HG03135 (cell line): ENCODE measurements at regions not wholly inside any gene's neighbourhood (a gene's known extent, or its start where the extent isn't known, plus 50 kb on each side); places are given as distances from the start of the nearest gene placed in this dataset.
"Not testable (repeated sequence)": the region's sequence is repeated elsewhere in the genome, so short reads cannot be mapped to it uniquely, and the experiment has no call there.

Experiments
- ATAC-seq: cut with Tn5 transposase; IDR thresholded peaks from one replicate; pipeline ENCODE4 v1.9.1; 2021; ENCODE audit warnings: mild to moderate bottlenecking, moderate library complexity; ENCODE audit not compliant: unreplicated experiment

DNA sequence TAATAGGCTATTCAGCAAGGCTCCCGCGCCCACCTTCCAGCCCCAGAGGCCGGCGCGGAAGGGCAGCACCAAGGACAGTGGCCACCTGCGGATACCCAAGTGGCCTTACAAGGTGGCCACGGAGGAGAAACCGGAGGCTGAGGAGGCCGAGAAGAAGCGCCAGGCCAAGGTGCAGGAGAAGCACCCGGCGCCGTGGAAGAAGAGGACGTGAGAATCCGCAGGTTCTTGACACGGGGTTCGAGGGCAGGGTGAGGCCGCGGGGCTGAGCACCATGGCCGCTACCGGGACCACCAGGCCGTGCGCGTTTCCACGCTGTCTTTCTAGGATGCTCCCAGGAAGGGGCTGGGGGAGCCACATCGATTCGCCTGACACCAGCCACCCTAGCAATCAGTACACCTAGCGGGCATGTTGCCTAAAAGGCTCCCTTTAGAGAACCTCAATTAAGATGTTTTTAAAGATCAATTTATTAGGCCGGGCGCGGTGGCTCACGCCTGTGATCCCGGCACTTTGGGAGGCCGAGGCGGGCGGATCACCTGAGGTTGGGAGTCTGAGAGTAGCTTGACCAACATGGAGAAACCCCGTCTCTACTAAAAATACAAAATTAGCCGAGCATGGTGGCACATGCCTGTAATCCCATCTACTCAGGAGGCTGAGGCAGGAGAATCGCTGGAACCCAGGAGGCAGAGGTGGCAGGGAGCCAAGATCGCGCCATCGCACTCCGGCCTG, 134.3 kb upstream of the OR4C13 start:
- ATAC-seq, result not testable (repeated sequence)

DNA sequence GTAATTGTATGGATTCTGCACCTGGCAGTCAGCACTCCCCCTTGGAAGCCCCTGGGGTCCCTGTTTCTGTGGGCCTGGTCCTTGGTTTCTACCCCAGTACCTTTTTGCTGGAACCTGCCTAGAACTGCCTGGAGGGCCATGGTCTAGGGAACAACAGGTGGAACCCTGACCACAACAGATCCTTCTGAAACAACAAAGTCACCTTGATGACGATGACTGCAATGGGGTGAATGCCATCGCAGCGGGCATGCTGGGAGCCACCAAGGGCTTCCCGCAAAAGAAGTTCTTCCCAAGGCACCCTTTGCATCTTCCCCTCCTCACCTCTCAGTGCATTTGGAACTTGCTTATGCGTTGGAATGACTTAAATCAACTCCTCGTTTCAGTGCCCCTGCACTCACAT, 129.0 kb upstream of the OR4C13 start:
- not testable (repeated sequence) for ATAC-seq

DNA sequence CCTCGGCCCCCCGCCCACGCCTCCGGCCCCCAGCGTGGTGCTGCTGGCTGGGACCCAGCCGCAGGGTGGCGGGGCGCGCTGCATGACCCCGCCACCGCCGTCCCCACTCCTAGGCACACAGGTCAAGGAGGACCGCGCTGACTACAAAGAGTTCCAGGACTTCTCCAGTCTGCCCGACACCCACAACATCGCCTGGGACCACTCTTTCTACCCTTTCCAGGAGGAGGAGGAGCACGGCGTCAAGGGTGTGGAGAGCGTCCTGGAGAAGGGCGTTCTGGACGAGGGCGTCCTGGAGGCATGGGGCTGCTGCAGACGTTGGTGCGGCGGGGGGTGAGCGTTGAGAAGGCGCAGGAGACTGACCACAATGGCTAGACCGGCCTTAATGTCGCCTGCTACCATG, 101.7 kb upstream of the OR4C13 start:
- ATAC-seq, result not testable (repeated sequence)

DNA sequence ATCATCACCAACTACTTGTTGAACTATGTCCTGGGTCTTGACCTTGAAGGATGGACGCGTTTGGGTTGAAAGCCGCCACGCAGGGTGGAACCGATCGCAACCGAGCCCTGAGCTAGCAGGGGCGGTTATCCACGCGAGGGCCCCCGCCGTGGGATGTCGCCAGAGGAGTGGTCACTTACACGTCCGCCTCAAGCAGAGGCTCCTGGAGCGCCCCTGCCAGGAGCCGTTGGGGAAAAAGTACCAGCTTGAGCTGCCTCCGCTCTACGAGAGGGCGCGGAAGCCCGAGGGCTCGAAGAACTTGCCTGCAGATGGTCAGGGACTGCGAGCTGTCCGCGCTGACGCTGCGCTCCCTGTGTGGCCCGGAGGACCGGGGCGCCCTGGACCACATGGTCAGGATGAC, 100.7 kb upstream of the OR4C13 start:
- no peak for ATAC-seq

DNA sequence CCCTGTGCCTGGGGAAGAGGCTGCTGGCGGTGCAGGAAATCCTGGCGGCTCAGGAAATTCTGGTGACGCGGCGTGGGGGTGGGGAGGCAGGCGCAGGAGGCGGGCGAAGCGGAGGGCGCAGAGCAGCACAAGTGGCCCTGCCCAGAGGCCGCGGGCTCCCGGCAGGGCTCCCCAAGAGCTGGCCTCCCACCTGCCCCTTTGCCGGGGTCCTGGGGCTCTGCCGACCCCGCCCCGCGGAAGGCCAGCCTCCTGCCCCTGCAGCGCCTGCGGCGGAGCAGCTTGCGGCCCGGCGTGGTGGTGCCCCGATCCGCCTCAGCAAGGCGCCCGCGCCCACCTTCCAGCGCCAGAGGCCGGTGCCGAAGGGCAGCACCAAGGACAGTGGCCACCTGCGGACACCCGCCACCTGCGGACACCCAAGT, 100.2 kb upstream of the OR4C13 start:
- no peak for ATAC-seq

DNA sequence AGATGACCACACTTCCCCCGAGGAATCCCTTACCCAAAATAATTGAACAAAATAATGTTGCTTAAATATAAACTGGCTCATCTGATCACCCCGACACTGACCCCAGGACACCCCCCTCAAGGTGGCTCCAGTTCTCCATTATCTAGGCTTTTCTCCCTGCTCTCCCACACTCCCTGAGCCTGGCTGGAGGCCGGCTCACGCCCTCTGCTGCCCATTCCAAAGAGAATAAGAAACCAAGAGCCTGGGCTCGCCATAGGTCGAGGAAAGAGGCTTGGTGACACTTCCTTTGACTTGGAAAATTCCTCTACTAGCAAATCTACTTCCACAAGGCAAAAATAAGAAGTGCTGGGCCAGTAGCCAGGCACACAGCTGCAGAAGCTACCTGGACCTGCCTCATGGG, 63.3 kb upstream of the OR4C13 start:
- not testable (repeated sequence) for ATAC-seq

DNA sequence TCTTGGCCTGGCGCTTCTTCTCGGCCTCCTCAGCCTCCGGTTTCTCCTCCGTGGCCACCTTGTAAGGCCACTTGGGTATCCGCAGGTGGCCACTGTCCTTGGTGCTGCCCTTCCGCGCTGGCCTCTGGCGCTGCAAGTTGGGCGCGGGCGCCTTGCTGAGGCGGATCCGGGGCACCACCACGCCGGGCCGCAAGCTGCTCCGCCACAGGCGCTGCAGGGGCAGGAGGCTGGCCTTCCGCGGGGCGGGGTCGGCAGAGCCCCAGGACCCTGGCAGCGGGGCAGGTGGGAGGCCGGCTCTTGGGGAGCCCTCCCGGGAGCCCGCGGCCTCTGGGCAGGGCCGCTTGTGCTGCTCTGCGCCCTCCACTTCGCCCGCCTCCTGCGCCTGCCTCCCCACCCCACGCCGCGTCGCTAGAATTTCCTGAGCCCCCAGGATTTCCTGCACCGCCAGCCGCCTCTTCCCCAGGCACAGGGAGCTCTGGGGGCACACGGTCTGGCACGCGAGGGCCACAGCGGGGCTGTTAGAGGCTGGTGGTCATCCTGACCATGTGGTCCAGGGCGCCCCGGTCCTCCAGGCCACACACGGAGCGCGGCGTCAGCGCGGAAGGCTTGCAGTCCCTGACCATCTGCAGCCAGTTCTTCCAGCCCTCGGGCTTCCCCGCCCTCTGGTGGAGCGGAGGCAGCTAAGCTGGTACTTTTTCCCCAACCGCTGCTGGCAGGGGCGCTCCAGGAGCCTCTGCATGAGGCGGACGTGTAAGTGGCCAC, 60.1 kb upstream of the OR4C13 start:
- ATAC-seq, result not testable (repeated sequence)

DNA sequence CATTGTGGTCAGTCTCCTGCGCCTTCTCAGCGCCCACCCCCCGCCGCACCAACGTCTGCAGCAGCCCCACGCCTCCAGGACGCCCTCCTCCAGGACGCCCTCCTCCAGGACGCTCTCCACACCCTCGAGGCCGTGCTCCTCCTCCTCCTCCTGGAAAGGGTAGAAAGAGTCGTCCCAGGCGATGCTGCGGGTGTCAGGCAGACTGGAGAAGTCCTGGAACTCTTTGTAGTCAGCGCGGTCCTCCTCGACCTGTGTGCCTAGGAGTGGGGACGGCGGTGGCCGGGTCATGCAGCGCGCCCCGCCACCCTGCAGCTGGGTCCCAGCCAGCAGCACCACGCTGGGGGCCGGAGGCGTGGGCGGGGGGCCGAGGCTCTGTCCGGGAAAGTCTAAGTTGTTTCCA, 58.7 kb upstream of the OR4C13 start:
- ATAC-seq, result not testable (repeated sequence)
